ENCODE measurements at regions not wholly inside any gene's neighbourhood (a gene's known extent, or its start where the extent isn't known, plus 50 kb on each side); places are given as distances from the start of the nearest gene placed in this dataset.

DNA sequence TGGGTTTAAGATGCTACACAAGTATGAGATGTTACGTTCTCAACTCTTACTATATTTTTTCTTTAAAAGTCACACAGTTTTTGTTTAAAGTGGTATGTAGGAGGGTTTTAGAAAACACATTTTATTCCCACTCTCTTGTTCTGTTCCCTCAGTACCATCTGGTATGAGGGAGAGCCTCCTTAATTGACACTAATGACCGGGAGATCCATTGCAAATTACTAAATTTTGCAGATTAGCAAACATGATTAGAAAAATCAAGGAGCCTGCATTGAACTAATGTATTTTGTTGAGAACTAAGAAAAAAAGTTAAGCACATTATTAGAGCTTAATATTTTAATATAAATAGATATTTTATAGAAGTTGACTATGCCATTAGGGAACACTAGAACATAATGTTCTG is 87.3 kb upstream of the UNC5C start:
- H3K27me3 ChIP-seq (ENCODE audit: control insufficient read depth, insufficient read depth, low read length): no peaks in the 10 kb centered on the region
- H3K4me3 ChIP-seq (ENCODE audit: low read length): no peak overlapping the region
- no peaks in the 10 kb centered on the region for H3K36me3 ChIP-seq (ENCODE audit: control insufficient read depth, insufficient read depth, low read length)
- DNase-seq: no peak
- H3K4me1 ChIP-seq (ENCODE audit: control insufficient read depth, insufficient read depth, low read length): no peaks in the 10 kb centered on the region
- no peaks in the 10 kb centered on the region for H3K9me3 ChIP-seq (replicated peaks; ENCODE audit: control insufficient read depth, low read depth, low read length)
- WGBS (ENCODE audit: insufficient coverage): no CpG with 5 or more reads among the region's 2 CpGs
- no peak overlapping the region for H3K27ac ChIP-seq (ENCODE audit: low read length)

DNA sequence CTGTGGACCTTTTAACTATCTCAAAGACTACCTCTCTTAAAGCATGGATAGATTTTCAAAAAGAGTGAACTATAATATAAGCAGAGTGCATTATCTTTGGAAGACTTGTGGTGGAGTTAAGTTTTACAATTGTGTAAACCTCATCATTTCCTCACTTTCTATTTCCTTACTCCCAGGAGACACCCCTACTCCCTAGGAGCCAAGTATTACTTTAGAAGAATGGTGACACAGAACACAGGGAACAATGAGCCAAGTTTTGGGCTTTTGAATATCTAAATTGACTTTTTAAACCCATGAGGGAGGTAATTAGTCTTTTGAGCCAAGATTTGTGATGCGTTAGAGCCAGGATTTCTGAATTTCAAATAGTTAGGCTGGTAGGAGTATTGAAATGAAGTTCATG is 78.9 kb upstream of the UNC5C start:
- no peak for DNase-seq
- no peaks in the 10 kb centered on the region for H3K4me1 ChIP-seq (ENCODE audit: control insufficient read depth, insufficient read depth, low read length)
- H3K27ac ChIP-seq (ENCODE audit: low read length): no peak overlapping the region
- H3K4me3 ChIP-seq (ENCODE audit: low read length): no peak overlapping the region
- H3K9me3 ChIP-seq (replicated peaks; ENCODE audit: control insufficient read depth, low read depth, low read length): no peaks in the 10 kb centered on the region
- 42% methylated on average over 1 of the region's 1 CpG for WGBS (ENCODE audit: insufficient coverage)
- no peaks in the 10 kb centered on the region for H3K27me3 ChIP-seq (ENCODE audit: control insufficient read depth, insufficient read depth, low read length)
- H3K36me3 ChIP-seq (ENCODE audit: control insufficient read depth, insufficient read depth, low read length): no peaks in the 10 kb centered on the region

DNA sequence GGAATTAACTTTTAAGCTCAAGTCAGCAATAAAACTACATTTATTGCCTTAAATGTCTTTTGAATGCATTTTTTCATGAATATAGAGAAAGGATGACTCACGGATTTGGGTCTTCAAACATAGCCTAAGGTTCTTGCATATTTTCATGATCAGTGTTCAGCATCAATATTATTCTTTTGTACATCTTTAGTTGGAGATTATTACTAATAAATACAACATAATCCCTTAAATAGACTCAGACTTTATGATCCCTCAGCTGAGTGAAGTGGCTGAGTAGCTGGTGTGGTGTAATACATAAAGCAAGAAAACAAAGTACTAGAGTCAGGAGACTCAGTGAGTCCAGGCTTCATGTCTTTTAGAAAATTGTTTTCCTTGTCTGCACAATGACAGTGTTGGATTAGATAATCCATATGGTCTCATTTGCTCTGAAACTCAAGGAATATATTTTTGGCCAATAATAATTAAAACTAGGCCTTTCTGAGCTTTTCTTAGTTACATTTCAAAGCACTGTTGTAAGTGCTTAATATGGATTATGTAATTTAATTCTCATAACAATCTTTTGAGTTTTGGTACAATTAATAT is 78.3 kb upstream of the UNC5C start:
- no peaks in the 10 kb centered on the region for H3K9me3 ChIP-seq (replicated peaks; ENCODE audit: control insufficient read depth, low read depth, low read length)
- DNase-seq: no peak
- H3K4me3 ChIP-seq (ENCODE audit: low read length): no peak overlapping the region
- no peaks in the 10 kb centered on the region for H3K36me3 ChIP-seq (ENCODE audit: control insufficient read depth, insufficient read depth, low read length)
- no peak overlapping the region for H3K27ac ChIP-seq (ENCODE audit: low read length)
- no peaks in the 10 kb centered on the region for H3K27me3 ChIP-seq (ENCODE audit: control insufficient read depth, insufficient read depth, low read length)
- H3K4me1 ChIP-seq (ENCODE audit: control insufficient read depth, insufficient read depth, low read length): no peaks in the 10 kb centered on the region
- no CpG with 5 or more reads among the region's 1 CpG for WGBS (ENCODE audit: insufficient coverage)

DNA sequence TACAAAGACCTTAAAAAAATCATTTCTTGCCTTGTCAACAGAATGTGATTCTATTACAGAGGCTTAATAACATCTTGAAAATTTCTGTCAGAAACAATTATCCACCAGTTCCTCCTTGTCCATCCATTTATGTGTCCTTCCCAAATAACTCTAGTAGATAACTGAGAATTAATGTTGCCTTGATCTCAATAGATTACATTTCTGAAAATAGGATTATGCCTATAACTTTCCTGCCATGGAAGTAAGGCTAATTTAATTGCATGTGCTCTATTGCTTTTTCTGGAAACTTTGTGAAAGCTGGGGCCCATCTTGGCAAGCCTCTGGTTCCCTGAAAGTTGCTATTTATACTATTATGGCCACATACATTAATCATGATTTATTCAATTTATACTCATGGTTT is 76.2 kb upstream of the UNC5C start:
- Histone ChIP-seq H3K27ac (ENCODE audit: low read length) (no peak overlapping the region), H3K9me3 (replicated peaks; ENCODE audit: control insufficient read depth, low read depth, low read length) (no peaks in the 10 kb centered on the region), H3K36me3 (ENCODE audit: control insufficient read depth, insufficient read depth, low read length) (no peaks in the 10 kb centered on the region), H3K27me3 (ENCODE audit: control insufficient read depth, insufficient read depth, low read length) (no peaks in the 10 kb centered on the region), H3K4me3 (ENCODE audit: low read length) (no peak overlapping the region), H3K4me1 (ENCODE audit: control insufficient read depth, insufficient read depth, low read length) (no peaks in the 10 kb centered on the region)
- DNase-seq: no peak

DNA sequence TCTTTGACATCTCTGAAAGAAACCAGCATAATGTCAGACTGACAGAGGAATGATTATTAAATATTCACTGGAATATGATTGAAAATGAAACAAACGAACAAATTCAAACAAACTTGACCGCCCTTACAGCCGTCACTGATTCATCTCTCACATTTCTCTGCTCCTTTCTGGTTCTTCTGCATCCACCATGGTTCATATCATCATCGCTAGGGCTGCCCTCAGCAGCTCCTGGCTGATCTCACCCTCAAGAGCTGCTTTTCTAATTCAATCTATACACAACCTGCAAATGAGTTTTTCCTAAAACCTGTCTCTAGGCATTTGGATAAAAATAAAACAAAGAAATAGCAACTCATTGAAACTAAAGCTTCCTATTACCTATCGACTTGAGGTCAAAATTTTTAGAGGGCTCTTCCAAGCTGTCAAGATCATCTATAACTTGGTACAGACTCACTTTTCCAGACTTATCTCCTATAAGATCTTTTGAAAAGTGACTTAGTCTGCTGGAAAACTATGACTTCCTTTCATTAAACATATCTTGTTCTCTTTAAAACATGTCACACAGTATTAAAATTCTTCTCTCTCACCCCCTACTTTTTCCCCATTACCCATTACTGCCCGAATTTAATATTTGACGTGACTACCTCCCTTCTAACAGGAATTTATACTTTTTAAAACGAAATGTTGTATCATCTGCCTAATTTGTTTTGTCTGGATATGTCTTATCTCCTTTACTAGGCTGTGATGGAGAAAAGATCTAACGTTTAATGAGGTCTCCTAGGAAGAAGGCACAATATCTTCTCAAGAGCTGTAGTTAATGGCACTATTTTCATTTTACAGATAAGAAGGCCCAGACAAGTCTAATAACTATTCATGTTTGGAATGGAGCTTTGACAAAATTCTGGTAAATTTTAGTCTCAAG is 71.0 kb upstream of the UNC5C start:
- DNase-seq: no peak
- no peaks in the 10 kb centered on the region for H3K9me3 ChIP-seq (replicated peaks; ENCODE audit: control insufficient read depth, low read depth, low read length)
- H3K36me3 ChIP-seq (ENCODE audit: control insufficient read depth, insufficient read depth, low read length): no peaks in the 10 kb centered on the region
- 79% methylated on average over 4 of the region's 9 CpGs for WGBS (ENCODE audit: insufficient coverage)
- H3K4me3 ChIP-seq (ENCODE audit: low read length): no peak overlapping the region
- H3K4me1 ChIP-seq (ENCODE audit: control insufficient read depth, insufficient read depth, low read length): no peaks in the 10 kb centered on the region
- no peaks in the 10 kb centered on the region for H3K27me3 ChIP-seq (ENCODE audit: control insufficient read depth, insufficient read depth, low read length)
- H3K27ac ChIP-seq (ENCODE audit: low read length): no peak overlapping the region

DNA sequence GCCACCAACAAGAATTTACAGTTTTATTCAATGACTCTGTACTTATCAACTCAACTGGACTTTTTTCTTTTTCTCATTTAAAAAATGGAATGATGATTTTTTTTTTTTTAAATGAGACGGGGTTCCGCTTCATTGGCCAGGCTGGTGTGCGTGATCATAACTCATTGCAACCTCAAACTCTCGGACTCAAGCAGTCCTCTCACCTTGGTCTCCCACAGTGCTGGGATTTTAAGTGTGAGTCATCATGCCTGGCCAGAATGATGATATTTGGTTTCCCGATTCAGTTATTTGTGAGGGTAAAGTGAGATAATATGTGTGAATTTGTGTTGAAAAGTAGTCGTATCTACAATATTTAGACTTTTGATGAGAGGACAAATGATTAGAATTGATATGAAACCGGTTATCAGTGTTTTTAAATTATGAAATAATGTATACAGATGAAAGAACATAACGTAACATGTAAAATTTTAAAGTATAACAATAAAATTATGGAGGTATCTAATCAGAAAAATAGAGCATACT is 66.0 kb upstream of the UNC5C start:
- DNase-seq: no peak
- 100% methylated on average over 1 of the region's 8 CpGs for WGBS (ENCODE audit: insufficient coverage)
- Histone ChIP-seq H3K27ac (ENCODE audit: low read length) (no peak overlapping the region), H3K4me3 (ENCODE audit: low read length) (no peak overlapping the region), H3K9me3 (replicated peaks; ENCODE audit: control insufficient read depth, low read depth, low read length) (no peaks in the 10 kb centered on the region), H3K27me3 (ENCODE audit: control insufficient read depth, insufficient read depth, low read length) (no peaks in the 10 kb centered on the region), H3K4me1 (ENCODE audit: control insufficient read depth, insufficient read depth, low read length) (no peaks in the 10 kb centered on the region), H3K36me3 (ENCODE audit: control insufficient read depth, insufficient read depth, low read length) (no peaks in the 10 kb centered on the region)

DNA sequence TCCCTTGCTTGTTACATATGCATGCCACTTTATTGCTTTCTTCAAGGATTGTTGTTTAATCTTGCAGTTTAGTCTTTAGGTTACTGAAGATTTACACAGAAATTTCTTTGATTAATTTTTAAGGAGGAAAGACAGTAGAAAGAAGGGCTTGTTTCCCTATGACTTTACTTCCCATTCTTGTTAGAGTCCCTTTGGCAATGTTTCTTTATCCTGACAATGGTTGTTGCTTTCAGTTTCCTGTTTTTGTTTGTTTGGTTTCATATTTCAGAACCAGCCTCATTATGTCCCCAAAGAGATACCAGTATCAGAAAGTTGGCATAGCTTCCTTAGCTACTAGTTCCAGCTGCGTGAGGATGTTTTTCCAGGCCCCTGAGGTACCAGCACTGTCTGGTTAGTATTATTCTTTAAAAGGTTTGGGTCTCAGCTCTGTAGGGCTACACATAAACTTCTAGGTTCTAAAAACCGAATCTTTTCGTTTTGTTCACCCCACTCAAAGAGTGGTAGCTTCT is 61.3 kb upstream of the UNC5C start:
- no peak overlapping the region for H3K27ac ChIP-seq (ENCODE audit: low read length)
- H3K4me1 ChIP-seq (ENCODE audit: control insufficient read depth, insufficient read depth, low read length): no peaks in the 10 kb centered on the region
- no peaks in the 10 kb centered on the region for H3K9me3 ChIP-seq (replicated peaks; ENCODE audit: control insufficient read depth, low read depth, low read length)
- H3K36me3 ChIP-seq (ENCODE audit: control insufficient read depth, insufficient read depth, low read length): no peaks in the 10 kb centered on the region
- no peaks in the 10 kb centered on the region for H3K27me3 ChIP-seq (ENCODE audit: control insufficient read depth, insufficient read depth, low read length)
- no peak overlapping the region for H3K4me3 ChIP-seq (ENCODE audit: low read length)
- no CpG with 5 or more reads among the region's 3 CpGs for WGBS (ENCODE audit: insufficient coverage)
- DNase-seq: no peak

DNA sequence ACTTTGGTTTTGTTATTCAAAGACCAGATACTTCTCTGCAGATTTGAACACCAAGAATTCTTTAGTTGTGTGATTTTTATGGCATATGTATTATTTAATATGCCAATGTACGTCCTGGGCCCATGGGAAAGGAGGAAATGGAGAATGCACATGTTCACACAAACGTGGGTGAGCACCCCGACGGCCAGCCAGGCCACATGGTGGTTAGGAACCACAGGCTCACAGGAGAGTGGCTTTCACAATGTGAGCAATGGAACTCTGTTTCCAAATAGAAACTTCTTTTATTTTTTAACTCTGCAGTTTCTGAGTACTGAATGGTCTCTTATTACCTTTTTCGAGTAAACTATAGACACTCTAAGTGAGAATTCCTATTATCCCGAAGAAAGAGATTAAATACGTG is 58.0 kb upstream of the UNC5C start:
- Histone ChIP-seq H3K27me3 (ENCODE audit: control insufficient read depth, insufficient read depth, low read length) (no peaks in the 10 kb centered on the region), H3K4me1 (ENCODE audit: control insufficient read depth, insufficient read depth, low read length) (no peaks in the 10 kb centered on the region), H3K9me3 (replicated peaks; ENCODE audit: control insufficient read depth, low read depth, low read length) (no peaks in the 10 kb centered on the region), H3K36me3 (ENCODE audit: control insufficient read depth, insufficient read depth, low read length) (no peaks in the 10 kb centered on the region), H3K27ac (ENCODE audit: low read length) (no peak overlapping the region), H3K4me3 (ENCODE audit: low read length) (no peak overlapping the region)
- 32% methylated on average over 4 of the region's 7 CpGs for WGBS (ENCODE audit: insufficient coverage)
- DNase-seq: no peak

DNA sequence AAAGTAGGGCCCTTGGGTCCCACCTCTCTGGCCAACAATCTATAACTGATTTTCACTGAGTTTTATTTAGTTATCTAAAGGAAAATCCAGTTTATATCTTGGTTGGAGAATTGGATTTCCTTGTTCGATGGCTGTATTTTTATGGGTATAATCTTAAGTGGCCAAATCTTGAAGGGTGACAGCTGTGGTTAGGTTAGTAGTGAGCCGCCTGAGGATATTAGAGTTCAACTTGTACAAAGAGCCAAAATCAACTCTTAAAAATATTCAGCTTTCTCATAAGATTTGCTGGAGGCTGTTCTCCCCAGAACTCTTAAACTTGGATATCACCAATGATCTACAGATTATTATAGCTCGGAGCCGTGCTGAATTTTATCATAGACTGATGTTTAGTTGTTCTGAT is 54.6 kb upstream of the UNC5C start:
- Histone ChIP-seq H3K4me1 (ENCODE audit: control insufficient read depth, insufficient read depth, low read length) (no peaks in the 10 kb centered on the region), H3K4me3 (ENCODE audit: low read length) (no peak overlapping the region), H3K27me3 (ENCODE audit: control insufficient read depth, insufficient read depth, low read length) (no peaks in the 10 kb centered on the region), H3K36me3 (ENCODE audit: control insufficient read depth, insufficient read depth, low read length) (no peaks in the 10 kb centered on the region), H3K27ac (ENCODE audit: low read length) (no peak overlapping the region), H3K9me3 (replicated peaks; ENCODE audit: control insufficient read depth, low read depth, low read length) (no peaks in the 10 kb centered on the region)
- no peak for DNase-seq
- no CpG with 5 or more reads among the region's 4 CpGs for WGBS (ENCODE audit: insufficient coverage)

DNA sequence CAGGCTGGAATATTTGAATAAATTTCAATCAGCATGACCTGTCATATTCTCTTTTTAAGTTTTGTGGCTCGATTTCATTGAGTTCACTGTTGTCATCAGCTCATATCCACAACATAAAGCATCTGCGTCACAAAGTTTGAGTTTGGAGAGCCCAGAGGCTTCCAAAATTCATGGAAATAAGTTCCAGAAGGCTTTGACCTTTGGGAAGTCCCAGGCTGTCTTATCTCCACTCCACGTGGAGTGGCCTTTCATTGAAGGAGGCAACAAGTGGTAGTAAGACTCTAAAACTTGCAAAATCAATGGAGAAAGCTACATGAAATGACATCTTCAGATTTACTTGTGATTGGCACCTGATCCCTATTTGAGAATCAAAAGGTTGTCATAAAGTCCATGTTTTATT is 54.1 kb upstream of the UNC5C start:
- no peaks in the 10 kb centered on the region for H3K36me3 ChIP-seq (ENCODE audit: control insufficient read depth, insufficient read depth, low read length)
- no peak for DNase-seq
- 87% methylated on average over 3 of the region's 3 CpGs for WGBS (ENCODE audit: insufficient coverage)

More for the DNA sequence above, 54.1 kb upstream of the UNC5C start:
- Histone ChIP-seq H3K4me3 (ENCODE audit: low read length) (no peak overlapping the region), H3K4me1 (ENCODE audit: control insufficient read depth, insufficient read depth, low read length) (no peaks in the 10 kb centered on the region), H3K27ac (ENCODE audit: low read length) (no peak overlapping the region), H3K9me3 (replicated peaks; ENCODE audit: control insufficient read depth, low read depth, low read length) (no peaks in the 10 kb centered on the region), H3K27me3 (ENCODE audit: control insufficient read depth, insufficient read depth, low read length) (no peaks in the 10 kb centered on the region)

Data from muscle of leg (tissue), 3 donors.